ENCODE measurements at regions not wholly inside any gene's neighbourhood (a gene's known extent, or its start where the extent isn't known, plus 50 kb on each side); places are given as distances from the start of the nearest gene placed in this dataset.

DNA sequence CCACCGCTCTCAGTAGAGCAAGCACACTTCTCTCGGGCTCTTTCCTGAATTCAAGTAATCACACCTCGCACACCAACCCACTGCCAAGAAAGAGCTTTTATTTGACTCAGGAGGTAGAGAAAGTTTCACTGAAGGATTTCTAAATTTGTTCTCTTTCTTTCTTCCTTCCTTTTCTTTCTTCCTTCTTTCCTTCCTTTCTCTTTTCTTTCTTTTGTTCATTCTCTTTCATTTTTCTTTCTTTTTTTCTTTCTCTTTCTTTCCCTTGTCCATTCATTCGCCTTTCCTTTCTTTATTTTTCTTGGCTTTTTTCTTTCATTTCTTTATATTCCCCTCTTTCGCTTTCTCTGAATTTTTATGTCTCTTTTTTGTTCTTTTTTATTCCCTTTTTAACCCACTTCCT is 300.1 kb downstream of the ENC1 start:
- TF ChIP-seq, protein P1, sequence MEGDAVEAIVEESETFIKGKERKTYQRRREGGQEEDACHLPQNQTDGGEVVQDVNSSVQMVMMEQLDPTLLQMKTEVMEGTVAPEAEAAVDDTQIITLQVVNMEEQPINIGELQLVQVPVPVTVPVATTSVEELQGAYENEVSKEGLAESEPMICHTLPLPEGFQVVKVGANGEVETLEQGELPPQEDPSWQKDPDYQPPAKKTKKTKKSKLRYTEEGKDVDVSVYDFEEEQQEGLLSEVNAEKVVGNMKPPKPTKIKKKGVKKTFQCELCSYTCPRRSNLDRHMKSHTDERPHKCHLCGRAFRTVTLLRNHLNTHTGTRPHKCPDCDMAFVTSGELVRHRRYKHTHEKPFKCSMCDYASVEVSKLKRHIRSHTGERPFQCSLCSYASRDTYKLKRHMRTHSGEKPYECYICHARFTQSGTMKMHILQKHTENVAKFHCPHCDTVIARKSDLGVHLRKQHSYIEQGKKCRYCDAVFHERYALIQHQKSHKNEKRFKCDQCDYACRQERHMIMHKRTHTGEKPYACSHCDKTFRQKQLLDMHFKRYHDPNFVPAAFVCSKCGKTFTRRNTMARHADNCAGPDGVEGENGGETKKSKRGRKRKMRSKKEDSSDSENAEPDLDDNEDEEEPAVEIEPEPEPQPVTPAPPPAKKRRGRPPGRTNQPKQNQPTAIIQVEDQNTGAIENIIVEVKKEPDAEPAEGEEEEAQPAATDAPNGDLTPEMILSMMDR (IDR thresholded peaks at IDR 0.05; ENCODE audit: low read depth, low read length), result no peak
- DNase-seq (ENCODE audit: low read depth in 2 of 2), result no peak
- H3K4me3 ChIP-seq (replicated peaks in 1 of 2; ENCODE audit: low read depth in 2 of 2, low read length in 2 of 2), result no peak overlapping the region

DNA sequence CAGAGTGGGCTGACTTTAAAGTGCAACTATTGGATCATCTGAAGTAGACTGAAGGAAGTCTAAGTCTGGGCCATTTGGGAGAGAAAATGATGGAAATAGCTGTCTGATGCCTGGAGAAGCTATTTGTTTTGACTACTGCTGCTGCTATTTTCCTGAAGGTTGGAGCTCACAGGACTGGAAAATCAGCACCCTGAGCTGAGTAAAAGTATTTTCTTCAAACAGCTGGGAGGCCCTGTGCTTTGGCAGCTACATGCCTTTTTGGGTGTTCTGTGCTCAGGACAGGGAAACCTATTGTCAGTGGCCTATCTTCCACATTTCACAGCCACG is 302.6 kb downstream of the ENC1 start:
- DNase-seq (ENCODE audit: low read depth in 2 of 2), result no peak
- H3K4me3 ChIP-seq (replicated peaks in 1 of 2; ENCODE audit: low read depth in 2 of 2, low read length in 2 of 2), result no peak overlapping the region
- TF ChIP-seq, protein P1 (IDR thresholded peaks at IDR 0.05; ENCODE audit: low read depth, low read length), result no peak

DNA sequence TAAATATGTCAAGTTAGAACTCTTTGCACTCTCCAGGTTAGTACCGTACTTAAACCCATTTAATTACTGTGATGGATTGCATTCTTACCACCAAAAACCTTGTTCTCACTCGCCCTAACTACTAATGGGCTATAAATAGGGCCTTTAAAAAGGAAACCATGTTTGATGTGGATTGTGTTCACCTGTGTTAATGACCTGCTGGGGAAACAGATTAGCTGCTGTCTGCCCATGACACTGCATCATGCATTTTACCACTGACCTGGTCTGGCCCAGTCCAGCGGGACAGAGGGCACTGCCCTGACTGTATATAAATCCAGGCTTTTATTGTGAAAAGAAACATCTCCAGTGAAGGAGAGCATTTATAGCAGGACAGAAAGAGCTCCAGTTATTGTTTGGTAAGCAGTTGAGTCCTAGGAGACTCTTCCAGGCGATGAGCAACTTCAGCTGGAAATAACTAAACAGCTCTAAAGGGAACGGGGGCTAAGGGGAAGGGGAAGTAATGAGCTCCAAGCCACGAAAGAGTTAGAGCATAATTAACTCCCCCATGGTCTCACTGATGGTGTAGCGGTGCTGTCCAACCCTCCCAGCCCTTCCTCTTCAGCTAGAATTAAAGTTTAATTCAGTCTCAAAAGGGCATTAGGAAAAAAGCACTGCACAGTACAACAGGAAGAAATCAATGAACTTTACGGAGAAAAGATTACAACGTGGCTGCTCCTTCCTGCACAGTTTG is 303.1 kb downstream of the ENC1 start:
- H3K4me3 ChIP-seq (replicated peaks in 1 of 2; ENCODE audit: low read depth in 2 of 2, low read length in 2 of 2), result no peak overlapping the region
- no peak for DNase-seq (ENCODE audit: low read depth in 2 of 2)
- TF ChIP-seq, protein P1 (IDR thresholded peaks at IDR 0.05; ENCODE audit: low read depth, low read length), result no peak

DNA sequence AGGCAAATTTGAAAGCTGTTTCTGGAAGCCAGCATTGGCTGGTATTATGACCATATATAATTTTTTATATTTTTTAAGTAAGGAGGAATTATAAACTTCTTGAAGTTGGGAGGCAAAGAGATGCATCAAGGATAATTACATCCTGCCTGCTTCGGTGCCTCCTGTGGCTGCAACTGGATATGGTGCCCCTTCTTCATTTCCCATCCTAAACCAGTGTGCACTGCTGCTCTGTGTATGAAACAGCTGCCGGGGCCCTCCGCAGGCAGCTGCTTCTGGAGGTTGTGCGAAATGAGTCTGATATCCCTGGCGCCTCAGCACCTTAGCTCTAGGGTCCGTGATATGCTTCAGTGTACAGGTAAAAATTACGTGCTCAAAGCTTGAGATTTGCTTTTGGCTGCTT is 304.2 kb downstream of the ENC1 start:
- TF ChIP-seq, protein P1 (IDR thresholded peaks at IDR 0.05; ENCODE audit: low read depth, low read length), result peak; percentile 20

DNA sequence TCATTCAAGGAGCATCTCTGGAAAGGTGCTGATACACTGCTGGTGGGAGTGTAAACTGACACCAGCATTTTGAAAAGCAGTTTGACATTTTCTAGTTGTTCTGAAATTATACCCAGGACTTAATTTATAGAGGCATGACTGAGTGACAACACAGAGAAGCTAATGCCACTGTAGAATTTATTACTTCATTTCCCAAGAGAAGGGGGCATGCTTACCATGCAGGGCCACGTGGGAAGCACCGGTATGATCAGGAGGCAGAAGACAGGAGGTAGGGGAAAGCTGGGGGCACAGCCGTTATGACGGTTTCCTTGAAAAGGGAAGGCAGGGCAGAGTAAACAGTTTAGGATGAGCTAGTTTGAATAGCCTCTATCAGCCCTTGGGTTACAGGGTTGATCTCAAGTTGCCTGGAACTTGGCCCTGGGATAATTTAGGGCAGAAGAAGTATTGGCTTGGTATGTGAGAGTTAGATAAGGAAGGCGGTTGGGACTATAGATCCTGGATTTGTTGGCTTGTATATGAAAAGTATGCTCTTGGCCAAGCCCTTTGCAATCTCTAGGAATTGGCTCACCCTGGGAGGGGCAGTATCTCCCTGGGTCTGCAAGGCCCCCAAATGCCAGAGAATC is 305.7 kb downstream of the ENC1 start:
- DNase-seq (ENCODE audit: low read depth in 2 of 2), result no peak
- TF ChIP-seq, protein P1 (IDR thresholded peaks at IDR 0.05; ENCODE audit: low read depth, low read length), result no peak
- no peak overlapping the region for H3K4me3 ChIP-seq (replicated peaks in 1 of 2; ENCODE audit: low read depth in 2 of 2, low read length in 2 of 2)

More for the DNA sequence above, 304.2 kb downstream of the ENC1 start:
- H3K4me3 ChIP-seq (replicated peaks in 1 of 2; ENCODE audit: low read depth in 2 of 2, low read length in 2 of 2), result no peak overlapping the region
- no peak for DNase-seq (ENCODE audit: low read depth in 2 of 2)

DNA sequence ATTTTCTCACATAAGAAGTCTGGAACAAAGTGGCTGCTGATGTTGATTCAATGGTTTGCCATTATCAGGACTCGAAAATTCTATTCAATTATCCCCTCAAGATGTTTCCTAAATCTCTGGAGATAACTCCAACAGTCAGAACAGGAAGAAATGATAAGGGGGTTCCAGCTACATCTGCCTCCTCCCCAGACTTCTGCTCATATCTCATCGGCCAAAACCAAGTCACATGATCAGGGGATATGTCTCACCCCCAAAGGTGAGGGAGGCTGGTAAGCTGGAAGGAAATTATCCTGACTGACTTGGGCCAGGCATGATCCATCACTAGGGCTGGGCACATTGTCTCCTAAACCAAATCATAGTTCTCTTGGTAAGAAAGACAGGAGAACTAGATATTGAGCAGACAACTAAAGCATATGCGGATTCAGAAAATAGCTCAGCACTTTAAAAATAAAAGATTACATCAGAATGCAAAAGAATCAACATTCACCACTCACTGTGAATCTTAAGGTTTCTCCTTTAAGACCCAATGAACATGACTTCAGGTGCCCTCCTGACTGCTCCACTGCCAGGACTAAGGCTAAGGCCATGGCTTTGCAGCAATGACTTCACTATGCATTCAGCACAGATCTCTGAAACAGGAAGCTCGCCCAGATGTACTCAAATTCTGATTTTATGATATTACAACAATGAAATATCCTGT is 306.3 kb downstream of the ENC1 start:
- TF ChIP-seq, protein P1 (IDR thresholded peaks at IDR 0.05; ENCODE audit: low read depth, low read length), result no peak
- DNase-seq (ENCODE audit: low read depth in 2 of 2), result no peak
- H3K4me3 ChIP-seq (replicated peaks in 1 of 2; ENCODE audit: low read depth in 2 of 2, low read length in 2 of 2), result no peak overlapping the region

Data from cardiac fibroblast (primary cell).